ENCODE measurements at regions not wholly inside any gene's neighbourhood (a gene's known extent, or its start where the extent isn't known, plus 50 kb on each side); places are given as distances from the start of the nearest gene placed in this dataset.

- DNase-seq = no peak
Observed at GRCh38 chr1:181858135-181858534, 203.4 kb downstream of the ZNF648 start.

Data from renal pelvis (tissue), 1 donor.